Ishikawa (cell line): ENCODE measurements at regions not wholly inside any gene's neighbourhood (a gene's known extent, or its start where the extent isn't known, plus 50 kb on each side); places are given as distances from the start of the nearest gene placed in this dataset.

ENCODE experiments used
- CEBPB ChIP-seq: IDR thresholded peaks from 2 replicates; pipeline ENCODE4 v1.6.1; 2012
- CREB1 ChIP-seq: IDR thresholded peaks from 2 replicates; pipeline ENCODE4 v1.6.1; 2012; ENCODE audit warnings: low read depth
- EGR1 ChIP-seq: IDR thresholded peaks from 2 replicates; pipeline ENCODE4 v1.6.1; 2012
- EP300 ChIP-seq: IDR thresholded peaks from 2 replicates; pipeline ENCODE4 v1.6.1; 2012; ENCODE audit warnings: borderline replicate concordance
- FOXM1 ChIP-seq: IDR thresholded peaks from 2 replicates; pipeline ENCODE4 v1.6.1; 2012; ENCODE audit warnings: low read depth, borderline replicate concordance
- NFIC ChIP-seq: IDR thresholded peaks from 2 replicates; pipeline ENCODE4 v1.6.1; 2012
- RAD21 ChIP-seq: IDR thresholded peaks from 2 replicates; pipeline ENCODE4 v1.6.1; 2012; ENCODE audit warnings: low read depth
- TCF12 ChIP-seq: IDR thresholded peaks from 2 replicates; pipeline ENCODE4 v1.6.1; 2012; ENCODE audit warnings: low read depth
- TEAD4 ChIP-seq: IDR thresholded peaks from 2 replicates; pipeline ENCODE4 v1.6.1; 2012
- YY1 ChIP-seq: IDR thresholded peaks from 2 replicates; pipeline ENCODE4 v1.6.1; 2012; ENCODE audit warnings: low read depth
- ZBTB7A ChIP-seq: IDR thresholded peaks from 2 replicates; pipeline ENCODE4 v1.6.1; 2012; ENCODE audit warnings: low read depth
- TF ChIP-seq, protein P1 (sequence below): IDR thresholded peaks from 2 replicates; pipeline ENCODE4 v1.6.1; 2012; ENCODE audit warnings: low read depth, mild to moderate bottlenecking
- TF ChIP-seq, protein P2 (sequence below): IDR thresholded peaks from 2 replicates; pipeline ENCODE4 v1.6.1; 2012
- TF ChIP-seq, protein P3 (sequence below): IDR thresholded peaks from 2 replicates; pipeline ENCODE4 v1.6.1; 2012

DNA sequence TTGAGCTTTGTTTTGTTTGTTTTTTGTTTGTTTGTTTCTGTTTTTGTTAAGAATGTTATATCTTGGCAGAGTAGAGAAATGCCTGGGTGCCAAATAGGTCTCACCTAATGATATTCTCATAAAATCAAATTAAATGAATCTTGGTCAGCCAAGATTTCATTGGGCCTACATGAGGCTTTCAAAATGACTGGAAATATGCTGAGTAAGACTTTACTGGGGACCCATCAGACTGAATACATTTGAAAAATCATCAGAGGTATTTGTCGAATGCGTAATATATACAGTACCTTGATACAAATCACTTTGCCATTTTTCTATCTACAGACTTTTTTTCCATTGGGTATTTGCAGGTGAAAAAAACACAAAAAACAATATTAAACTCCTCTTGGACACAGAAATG lies 480.8 kb downstream of the CDH2 start:
- TF ChIP-seq, protein P1, sequence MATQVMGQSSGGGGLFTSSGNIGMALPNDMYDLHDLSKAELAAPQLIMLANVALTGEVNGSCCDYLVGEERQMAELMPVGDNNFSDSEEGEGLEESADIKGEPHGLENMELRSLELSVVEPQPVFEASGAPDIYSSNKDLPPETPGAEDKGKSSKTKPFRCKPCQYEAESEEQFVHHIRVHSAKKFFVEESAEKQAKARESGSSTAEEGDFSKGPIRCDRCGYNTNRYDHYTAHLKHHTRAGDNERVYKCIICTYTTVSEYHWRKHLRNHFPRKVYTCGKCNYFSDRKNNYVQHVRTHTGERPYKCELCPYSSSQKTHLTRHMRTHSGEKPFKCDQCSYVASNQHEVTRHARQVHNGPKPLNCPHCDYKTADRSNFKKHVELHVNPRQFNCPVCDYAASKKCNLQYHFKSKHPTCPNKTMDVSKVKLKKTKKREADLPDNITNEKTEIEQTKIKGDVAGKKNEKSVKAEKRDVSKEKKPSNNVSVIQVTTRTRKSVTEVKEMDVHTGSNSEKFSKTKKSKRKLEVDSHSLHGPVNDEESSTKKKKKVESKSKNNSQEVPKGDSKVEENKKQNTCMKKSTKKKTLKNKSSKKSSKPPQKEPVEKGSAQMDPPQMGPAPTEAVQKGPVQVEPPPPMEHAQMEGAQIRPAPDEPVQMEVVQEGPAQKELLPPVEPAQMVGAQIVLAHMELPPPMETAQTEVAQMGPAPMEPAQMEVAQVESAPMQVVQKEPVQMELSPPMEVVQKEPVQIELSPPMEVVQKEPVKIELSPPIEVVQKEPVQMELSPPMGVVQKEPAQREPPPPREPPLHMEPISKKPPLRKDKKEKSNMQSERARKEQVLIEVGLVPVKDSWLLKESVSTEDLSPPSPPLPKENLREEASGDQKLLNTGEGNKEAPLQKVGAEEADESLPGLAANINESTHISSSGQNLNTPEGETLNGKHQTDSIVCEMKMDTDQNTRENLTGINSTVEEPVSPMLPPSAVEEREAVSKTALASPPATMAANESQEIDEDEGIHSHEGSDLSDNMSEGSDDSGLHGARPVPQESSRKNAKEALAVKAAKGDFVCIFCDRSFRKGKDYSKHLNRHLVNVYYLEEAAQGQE, result no peak
- TF ChIP-seq YY1, result no peak
- TF ChIP-seq NFIC, result no peak
- TF ChIP-seq FOXM1, result no peak
- TF ChIP-seq RAD21, result no peak
- no peak for TF ChIP-seq TEAD4
- TF ChIP-seq, protein P2, sequence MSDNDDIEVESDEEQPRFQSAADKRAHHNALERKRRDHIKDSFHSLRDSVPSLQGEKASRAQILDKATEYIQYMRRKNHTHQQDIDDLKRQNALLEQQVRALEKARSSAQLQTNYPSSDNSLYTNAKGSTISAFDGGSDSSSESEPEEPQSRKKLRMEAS, result no peak
- no peak for TF ChIP-seq CREB1
- TF ChIP-seq TCF12, result no peak
- TF ChIP-seq EGR1, result no peak
- TF ChIP-seq CEBPB, result no peak
- TF ChIP-seq ZBTB7A, result no peak
- no peak for TF ChIP-seq EP300
- TF ChIP-seq, protein P3, sequence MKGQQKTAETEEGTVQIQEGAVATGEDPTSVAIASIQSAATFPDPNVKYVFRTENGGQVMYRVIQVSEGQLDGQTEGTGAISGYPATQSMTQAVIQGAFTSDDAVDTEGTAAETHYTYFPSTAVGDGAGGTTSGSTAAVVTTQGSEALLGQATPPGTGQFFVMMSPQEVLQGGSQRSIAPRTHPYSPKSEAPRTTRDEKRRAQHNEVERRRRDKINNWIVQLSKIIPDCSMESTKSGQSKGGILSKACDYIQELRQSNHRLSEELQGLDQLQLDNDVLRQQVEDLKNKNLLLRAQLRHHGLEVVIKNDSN, result no peak
